Type B pancreatic cell (in vitro differentiated cells): ENCODE measurements at regions not wholly inside any gene's neighbourhood (a gene's known extent, or its start where the extent isn't known, plus 50 kb on each side); places are given as distances from the start of the nearest gene placed in this dataset.

Experiments
- DNase-seq: peaks from one replicate; pipeline ENCODE4 v3.0.0; 2021; ENCODE audit warnings: mixed read lengths; ENCODE audit not compliant: unreplicated experiment; ENCODE audit errors: extremely low spot score
- H3K27ac Mint-ChIP-seq: 2 replicates; pipeline ENCODE4 v1.8.0; 2021; ENCODE audit warnings: mild to moderate bottlenecking, mixed read lengths
- H3K27me3 Mint-ChIP-seq: 2 replicates; pipeline ENCODE4 v1.8.0; 2021; ENCODE audit warnings: mixed read lengths
- H3K36me3 Mint-ChIP-seq: 2 replicates; pipeline ENCODE4 v1.8.0; 2021; ENCODE audit warnings: mixed read lengths
- H3K4me1 Mint-ChIP-seq: one replicate; pipeline ENCODE4 v1.8.0; 2021; ENCODE audit warnings: mixed read lengths; ENCODE audit not compliant: unreplicated experiment
- H3K4me3 Mint-ChIP-seq: 2 replicates; pipeline ENCODE4 v1.8.0; 2021; ENCODE audit warnings: mild to moderate bottlenecking, mixed read lengths
- H3K9me3 Mint-ChIP-seq: 2 replicates; pipeline ENCODE4 v1.8.0; 2021; ENCODE audit warnings: mixed read lengths
- TF ChIP-seq, protein P1 (sequence below): fragments of 200-600 bp; sonication (generic); conservative IDR thresholded peaks from 2 replicates; pipeline ENCODE4 v1.5.0; 2021; ENCODE audit warnings: antibody characterized with exemption, mild to moderate bottlenecking

DNA sequence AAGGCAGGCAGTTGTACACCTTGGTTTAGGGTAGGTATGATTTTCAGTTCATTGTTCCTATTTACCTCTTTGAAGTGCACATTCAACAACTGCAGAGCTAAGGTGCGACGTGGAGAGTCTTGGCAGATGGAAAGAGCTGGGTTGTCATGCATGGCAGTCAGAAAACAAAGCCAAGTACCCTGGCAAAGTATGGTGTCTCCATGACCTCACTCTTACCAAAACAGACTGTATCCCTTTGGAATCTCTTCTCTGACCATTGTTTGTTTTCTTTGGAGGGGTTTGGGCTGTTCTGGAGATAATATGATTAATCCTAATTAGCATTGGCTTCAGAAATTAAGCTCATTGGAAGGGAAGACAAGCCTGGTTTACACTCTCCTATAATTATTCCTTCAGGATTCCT, 665.7 kb downstream of the DNAH5 start:
- H3K4me1 Mint-ChIP-seq: no peaks in the 10 kb centered on the region
- no peak overlapping the region for H3K27ac Mint-ChIP-seq
- no peaks in the 10 kb centered on the region for H3K36me3 Mint-ChIP-seq
- no peaks in the 10 kb centered on the region for H3K27me3 Mint-ChIP-seq
- no peak for DNase-seq
- H3K4me3 Mint-ChIP-seq: no peak overlapping the region
- TF ChIP-seq, protein P1, sequence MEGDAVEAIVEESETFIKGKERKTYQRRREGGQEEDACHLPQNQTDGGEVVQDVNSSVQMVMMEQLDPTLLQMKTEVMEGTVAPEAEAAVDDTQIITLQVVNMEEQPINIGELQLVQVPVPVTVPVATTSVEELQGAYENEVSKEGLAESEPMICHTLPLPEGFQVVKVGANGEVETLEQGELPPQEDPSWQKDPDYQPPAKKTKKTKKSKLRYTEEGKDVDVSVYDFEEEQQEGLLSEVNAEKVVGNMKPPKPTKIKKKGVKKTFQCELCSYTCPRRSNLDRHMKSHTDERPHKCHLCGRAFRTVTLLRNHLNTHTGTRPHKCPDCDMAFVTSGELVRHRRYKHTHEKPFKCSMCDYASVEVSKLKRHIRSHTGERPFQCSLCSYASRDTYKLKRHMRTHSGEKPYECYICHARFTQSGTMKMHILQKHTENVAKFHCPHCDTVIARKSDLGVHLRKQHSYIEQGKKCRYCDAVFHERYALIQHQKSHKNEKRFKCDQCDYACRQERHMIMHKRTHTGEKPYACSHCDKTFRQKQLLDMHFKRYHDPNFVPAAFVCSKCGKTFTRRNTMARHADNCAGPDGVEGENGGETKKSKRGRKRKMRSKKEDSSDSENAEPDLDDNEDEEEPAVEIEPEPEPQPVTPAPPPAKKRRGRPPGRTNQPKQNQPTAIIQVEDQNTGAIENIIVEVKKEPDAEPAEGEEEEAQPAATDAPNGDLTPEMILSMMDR: no peak
- no peaks in the 10 kb centered on the region for H3K9me3 Mint-ChIP-seq

DNA sequence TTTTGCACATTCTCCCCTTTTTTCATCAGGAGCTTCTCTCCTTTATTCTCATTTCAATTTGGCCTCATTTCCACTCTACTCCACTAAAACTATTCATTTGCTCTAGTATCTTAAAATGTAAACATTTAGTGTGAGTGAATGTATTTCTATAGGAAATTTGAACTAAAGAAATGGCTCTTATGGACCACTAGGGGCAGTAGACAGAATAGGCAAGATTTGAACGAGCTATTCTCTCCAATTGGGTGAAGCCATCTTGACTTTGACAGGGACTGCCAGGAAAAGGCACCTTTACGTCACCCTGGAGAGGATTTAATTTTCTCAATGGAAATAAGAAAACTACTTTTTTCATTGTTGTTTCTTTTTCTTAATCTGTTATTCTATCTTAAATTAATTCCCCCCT, 666.3 kb downstream of the DNAH5 start:
- DNase-seq: no peak
- Mint-ChIP-seq H3K27ac (no peak overlapping the region), H3K4me1 (no peaks in the 10 kb centered on the region), H3K27me3 (no peaks in the 10 kb centered on the region), H3K36me3 (no peaks in the 10 kb centered on the region), H3K9me3 (no peaks in the 10 kb centered on the region), H3K4me3 (no peak overlapping the region)
- TF ChIP-seq, protein P1: peak; percentile 68

DNA sequence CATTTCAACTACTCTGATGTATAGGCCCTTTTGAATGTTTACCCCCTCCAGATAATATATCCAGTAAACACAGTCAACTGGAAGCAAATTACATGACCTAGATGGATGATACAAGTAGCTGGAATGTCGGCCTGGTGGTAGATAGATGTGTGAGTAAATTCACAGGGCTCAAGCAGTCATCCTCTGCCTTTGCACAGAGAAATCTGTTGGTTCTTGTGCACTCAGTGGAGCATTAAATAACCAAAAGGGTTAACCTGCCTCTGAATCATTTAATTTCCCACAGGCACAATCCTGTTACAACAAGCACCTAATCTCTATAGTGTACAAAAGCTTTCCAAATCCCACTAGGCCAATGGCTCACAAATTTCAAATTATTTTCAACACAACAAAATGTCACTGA, 668.3 kb downstream of the DNAH5 start:
- H3K9me3 Mint-ChIP-seq: no peaks in the 10 kb centered on the region
- H3K27ac Mint-ChIP-seq: no peak overlapping the region
- DNase-seq: no peak
- H3K4me1 Mint-ChIP-seq: no peaks in the 10 kb centered on the region
- no peak overlapping the region for H3K4me3 Mint-ChIP-seq
- H3K27me3 Mint-ChIP-seq: no peaks in the 10 kb centered on the region
- TF ChIP-seq, protein P1: no peak
- no peaks in the 10 kb centered on the region for H3K36me3 Mint-ChIP-seq

DNA sequence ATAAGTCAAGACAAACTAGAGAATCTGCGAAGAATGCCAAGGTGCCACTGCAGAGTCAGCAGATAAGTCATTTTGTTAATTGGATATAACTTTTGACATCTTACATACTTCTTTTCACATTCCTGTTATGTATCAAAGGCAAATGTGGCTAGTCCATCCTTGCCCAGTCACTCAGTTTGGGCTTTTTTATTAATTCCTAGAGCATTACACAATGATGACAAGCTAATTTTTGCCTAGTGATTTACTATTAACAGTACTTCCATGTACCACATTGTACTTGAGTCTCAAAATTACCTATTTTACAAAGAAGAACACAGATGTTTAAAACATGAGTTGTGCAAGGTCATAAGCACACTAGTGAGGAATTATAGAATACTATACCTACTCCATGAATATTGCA, 680.8 kb downstream of the DNAH5 start:
- no peaks in the 10 kb centered on the region for H3K36me3 Mint-ChIP-seq
- H3K9me3 Mint-ChIP-seq: no peaks in the 10 kb centered on the region
- TF ChIP-seq, protein P1: no peak
- H3K4me1 Mint-ChIP-seq: no peaks in the 10 kb centered on the region
- no peaks in the 10 kb centered on the region for H3K27me3 Mint-ChIP-seq
- no peak overlapping the region for H3K4me3 Mint-ChIP-seq
- no peak overlapping the region for H3K27ac Mint-ChIP-seq
- no peak for DNase-seq

DNA sequence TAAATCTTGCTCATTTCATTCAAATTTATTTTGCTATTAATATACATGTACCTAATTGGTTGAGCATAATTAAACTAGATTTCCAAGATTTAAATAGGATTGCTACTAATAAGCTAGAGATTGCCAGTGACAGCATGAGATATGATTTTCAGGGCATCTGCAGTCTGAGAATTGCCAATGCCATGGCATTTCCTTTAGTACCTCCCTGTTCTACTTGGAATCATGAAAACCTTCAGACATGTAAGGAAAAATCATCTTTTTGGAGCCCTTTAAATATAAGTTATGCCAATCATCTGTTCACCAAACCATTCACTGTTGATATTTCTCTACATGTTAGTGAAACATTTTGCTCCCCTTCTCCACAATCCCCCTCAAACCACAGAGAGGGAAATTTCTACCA, 691.4 kb downstream of the DNAH5 start:
- no peak for DNase-seq
- TF ChIP-seq, protein P1: no peak
- Mint-ChIP-seq H3K36me3 (no peaks in the 10 kb centered on the region), H3K9me3 (no peaks in the 10 kb centered on the region), H3K27me3 (peaks cover 3% of the 10 kb centered on the region), H3K4me1 (no peaks in the 10 kb centered on the region), H3K27ac (no peak overlapping the region), H3K4me3 (no peak overlapping the region)

- H3K9me3 Mint-ChIP-seq: no peaks in the 10 kb centered on the region
These were observed 691.8 kb downstream of the DNAH5 start for GRCh38 chr5:13252699-13253098.

More at GRCh38 chr5:13252699-13253098, 691.8 kb downstream of the DNAH5 start:
- H3K4me1 Mint-ChIP-seq: no peaks in the 10 kb centered on the region
- peaks cover 3% of the 10 kb centered on the region for H3K27me3 Mint-ChIP-seq
- H3K27ac Mint-ChIP-seq: no peak overlapping the region
- no peaks in the 10 kb centered on the region for H3K36me3 Mint-ChIP-seq
- TF ChIP-seq, protein P1: no peak
- no peak for DNase-seq
- H3K4me3 Mint-ChIP-seq: no peak overlapping the region
